ENCODE measurements at regions not wholly inside any gene's neighbourhood (a gene's known extent, or its start where the extent isn't known, plus 50 kb on each side); places are given as distances from the start of the nearest gene placed in this dataset.

- TF ChIP-seq CTCF (IDR thresholded peaks at IDR 0.05; ENCODE audit: low read depth, low read length, missing input control): no peak
- TF ChIP-seq HNF4A (conservative IDR thresholded peaks at IDR 0.05): no peak
- no peak for TF ChIP-seq JUND (IDR thresholded peaks at IDR 0.05)
- no peak for TF ChIP-seq SP1 (IDR thresholded peaks at IDR 0.05)
- no peak for TF ChIP-seq FOXA2 (IDR thresholded peaks at IDR 0.05)
Observed at GRCh38 chr14:21989090-21989489, 315.5 kb upstream of the OR4E1 start (continued).

GRCh38 chr14:21988413-21988812, 314.8 kb upstream of the OR4E1 start:
- H3K27me3 ChIP-seq (ENCODE audit: control insufficient read depth in 4 of 4, insufficient read depth in 4 of 4, low read length in 3 of 4): peaks cover 0 to 2% (median under 1%) of the 10 kb centered on the region in 4 donors
- DNase-seq (ENCODE audit: low spot score): no peak
- H3K9ac ChIP-seq (ENCODE audit: low read depth in 1 of 2, low read length in 2 of 2): no peak overlapping the region
- H3K36me3 ChIP-seq (ENCODE audit: control insufficient read depth in 4 of 4, insufficient read depth in 3 of 4, low read depth in 1 of 4, low read length in 3 of 4): no peaks in the 10 kb centered on the region
- no peaks in the 10 kb centered on the region for H3K4me1 ChIP-seq (ENCODE audit: control insufficient read depth in 4 of 4, insufficient read depth in 4 of 4, low read length in 3 of 4)
- H3K27ac ChIP-seq (ENCODE audit: low read depth in 1 of 2, low read length in 2 of 2): no peak overlapping the region
- no peak overlapping the region for H3K4me3 ChIP-seq (ENCODE audit: low read depth in 1 of 3, low read length in 3 of 3)
- TF ChIP-seq GABPA (IDR thresholded peaks at IDR 0.05 in 1 of 2, conservative IDR thresholded peaks at IDR 0.05 in 1 of 2): no peak
- TF ChIP-seq JUND (IDR thresholded peaks at IDR 0.05): no peak
- TF ChIP-seq CTCF (IDR thresholded peaks at IDR 0.05; ENCODE audit: low read depth, low read length, missing input control): no peak
- TF ChIP-seq FOXA2 (IDR thresholded peaks at IDR 0.05): no peak
- TF ChIP-seq HNF4A (conservative IDR thresholded peaks at IDR 0.05): no peak
- no peak for TF ChIP-seq RAD21 (IDR thresholded peaks at IDR 0.05)
- no peak for TF ChIP-seq SP1 (IDR thresholded peaks at IDR 0.05)
- no peak for TF ChIP-seq EGR1 (IDR thresholded peaks at IDR 0.05; ENCODE audit: low read depth in 2 of 2)
- TF ChIP-seq, protein P1, sequence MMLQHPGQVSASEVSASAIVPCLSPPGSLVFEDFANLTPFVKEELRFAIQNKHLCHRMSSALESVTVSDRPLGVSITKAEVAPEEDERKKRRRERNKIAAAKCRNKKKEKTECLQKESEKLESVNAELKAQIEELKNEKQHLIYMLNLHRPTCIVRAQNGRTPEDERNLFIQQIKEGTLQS (IDR thresholded peaks at IDR 0.05): no peak
- TF ChIP-seq, protein P2, sequence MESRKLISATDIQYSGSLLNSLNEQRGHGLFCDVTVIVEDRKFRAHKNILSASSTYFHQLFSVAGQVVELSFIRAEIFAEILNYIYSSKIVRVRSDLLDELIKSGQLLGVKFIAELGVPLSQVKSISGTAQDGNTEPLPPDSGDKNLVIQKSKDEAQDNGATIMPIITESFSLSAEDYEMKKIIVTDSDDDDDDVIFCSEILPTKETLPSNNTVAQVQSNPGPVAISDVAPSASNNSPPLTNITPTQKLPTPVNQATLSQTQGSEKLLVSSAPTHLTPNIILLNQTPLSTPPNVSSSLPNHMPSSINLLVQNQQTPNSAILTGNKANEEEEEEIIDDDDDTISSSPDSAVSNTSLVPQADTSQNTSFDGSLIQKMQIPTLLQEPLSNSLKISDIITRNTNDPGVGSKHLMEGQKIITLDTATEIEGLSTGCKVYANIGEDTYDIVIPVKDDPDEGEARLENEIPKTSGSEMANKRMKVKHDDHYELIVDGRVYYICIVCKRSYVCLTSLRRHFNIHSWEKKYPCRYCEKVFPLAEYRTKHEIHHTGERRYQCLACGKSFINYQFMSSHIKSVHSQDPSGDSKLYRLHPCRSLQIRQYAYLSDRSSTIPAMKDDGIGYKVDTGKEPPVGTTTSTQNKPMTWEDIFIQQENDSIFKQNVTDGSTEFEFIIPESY (IDR thresholded peaks at IDR 0.05): no peak
- TF ChIP-seq MAX (IDR thresholded peaks at IDR 0.05): no peak
- no peak for TF ChIP-seq HNF4G (IDR thresholded peaks at IDR 0.05)
- no peak for TF ChIP-seq TAF1 (conservative IDR thresholded peaks at IDR 0.05)
- no peak for TF ChIP-seq REST (IDR thresholded peaks at IDR 0.05)
- WGBS: 70% methylated on average over 1 of the region's 1 CpG
- H3K9me3 ChIP-seq (ENCODE audit: control insufficient read depth in 4 of 4, low read length in 3 of 4): no peaks in the 10 kb centered on the region

All from liver (tissue), 8 donors.